Endothelial cell of umbilical vein (primary cell): ENCODE measurements at regions not wholly inside any gene's neighbourhood (a gene's known extent, or its start where the extent isn't known, plus 50 kb on each side); places are given as distances from the start of the nearest gene placed in this dataset.

ENCODE experiments used
- BruUV-seq: library from RNA; stranded (reverse); fragments of 400-500 nt; replicated peaks from 2 replicates; lab custom pipeline; 2021; lab: Mats Ljungman, UMichigan
- CTCF ChIA-PET: fragments of 300-600, 350-600 bp; sonication (Branson Sonifier 250); formaldehyde crosslinking; loops from one replicate; lab custom pipeline; 2021; ENCODE audit warnings: antibody characterized with exemption, inconsistent platforms; lab: Charles Lee
- POLR2A ChIA-PET: fragments of 300-600, 350-600 bp; sonication (Branson Sonifier 250); formaldehyde crosslinking; loops from one replicate; lab custom pipeline; 2021; ENCODE audit warnings: antibody characterized with exemption, inconsistent platforms; lab: Charles Lee
- DNase-seq: peaks from one replicate; pipeline ENCODE4 v3.0.0-alpha.2; 2011; ENCODE audit warnings: low read depth, low spot score
- FAIRE-seq: peaks from 2 replicates; lab custom pipeline; 2011; peaks lifted over from hg19 to GRCh38; lab: Jason Lieb, UNC
- H2AFZ ChIP-seq: 2 replicates; pipeline ENCODE4 v1.6.0; 2012; ENCODE audit warnings: low read depth, low read length, control low read depth, inconsistent platforms
- H3K27ac ChIP-seq: 2 replicates; pipeline ENCODE4 v1.5.1; 2011; ENCODE audit warnings: low read depth, mild to moderate bottlenecking, control low read depth, low read length, moderate library complexity; ENCODE audit not compliant: insufficient read depth
- H3K27me3 ChIP-seq, 2 experiments: 2 replicates each; pipeline versions ENCODE4 v1.6.0 to v1.6.1; 2011; ENCODE audit warnings: low read length in 2 of 2, mixed read lengths in 1 of 2; ENCODE audit not compliant: control insufficient read depth in 2 of 2, insufficient read depth in 2 of 2
- H3K36me3 ChIP-seq, 2 experiments: 2 replicates in 1 of 2; 3 replicates in 1 of 2; pipeline ENCODE4 v1.5.1; 2011; ENCODE audit warnings: low read length in 2 of 2, mild to moderate bottlenecking in 1 of 2, moderate library complexity in 1 of 2; ENCODE audit not compliant: control insufficient read depth in 2 of 2, insufficient read depth in 2 of 2; ENCODE audit errors: extremely low read depth in 1 of 2
- H3K4me1 ChIP-seq: 3 replicates; pipeline ENCODE4 v1.5.1; 2011; ENCODE audit warnings: mild to moderate bottlenecking, low read length; ENCODE audit not compliant: control insufficient read depth, insufficient read depth; ENCODE audit errors: extremely low read depth
- H3K4me2 ChIP-seq: 2 replicates; pipeline ENCODE4 v1.6.1; 2011; ENCODE audit warnings: low read length, control low read depth, mixed read lengths; ENCODE audit not compliant: insufficient read depth
- H3K4me3 ChIP-seq, 3 experiments: fragments of 200-600 bp in 1 of 3; sonication (generic), shearing (Covaris generic) in 1 of 3; replicated peaks in 1 of 3; 2 replicates each; pipeline ENCODE4 v1.5.1; 2011 to 2016; ENCODE audit warnings: control low read depth in 3 of 3, low read length in 3 of 3, mild to moderate bottlenecking in 2 of 3, inconsistent platforms in 1 of 3, low read depth in 1 of 3, moderate library complexity in 1 of 3; ENCODE audit not compliant: insufficient read depth in 1 of 3
- H3K79me2 ChIP-seq: 2 replicates; pipeline ENCODE4 v1.6.0; 2012; ENCODE audit warnings: low read length, inconsistent platforms; ENCODE audit not compliant: control insufficient read depth, insufficient read depth
- H3K9ac ChIP-seq: replicated peaks from 2 replicates; pipeline ENCODE3; 2011; ENCODE audit warnings: low read length, control low read depth; ENCODE audit not compliant: insufficient read depth; ENCODE audit errors: extremely low read depth
- H3K9me1 ChIP-seq: replicated peaks from 3 replicates; pipeline ENCODE4 v1.6.0; 2011; ENCODE audit warnings: mild to moderate bottlenecking, low read length; ENCODE audit not compliant: control insufficient read depth, insufficient read depth; ENCODE audit errors: extremely low read depth
- H3K9me3 ChIP-seq: replicated peaks from 2 replicates; pipeline ENCODE4 v1.5.1; 2012; ENCODE audit warnings: low read length, inconsistent platforms; ENCODE audit not compliant: control insufficient read depth, insufficient read depth
- H4K20me1 ChIP-seq: replicated peaks from 2 replicates; pipeline ENCODE3; 2011; ENCODE audit warnings: mild to moderate bottlenecking, low read length; ENCODE audit not compliant: control insufficient read depth, insufficient read depth; ENCODE audit errors: extremely low read depth
- CTCF ChIP-seq, 2 donors: IDR thresholded peaks; 1 replicate in 1 of 2; 2 replicates in 1 of 2; pipeline ENCODE4 v1.5.1; 2011; ENCODE audit warnings: low read length in 2 of 2, mild to moderate bottlenecking in 2 of 2, moderate library complexity in 2 of 2, control low read depth in 1 of 2, inconsistent platforms in 1 of 2, low read depth in 1 of 2; ENCODE audit not compliant: insufficient read depth in 1 of 2; ENCODE audit errors: extremely low read depth in 1 of 2
- EZH2 ChIP-seq: IDR thresholded peaks from 2 replicates; pipeline ENCODE4 v1.6.1; 2012; ENCODE audit warnings: borderline replicate concordance, low read depth, mild to moderate bottlenecking, moderate library complexity, low read length, inconsistent platforms; ENCODE audit not compliant: severe bottlenecking
- FOS ChIP-seq: IDR thresholded peaks from 2 replicates; pipeline ENCODE4 v1.6.1; 2011; ENCODE audit warnings: mild to moderate bottlenecking, low read length, moderate library complexity, borderline replicate concordance; ENCODE audit not compliant: insufficient read depth
- GATA2 ChIP-seq: IDR thresholded peaks from 2 replicates; pipeline ENCODE4 v1.7.0; 2011; ENCODE audit warnings: low read depth, mild to moderate bottlenecking, moderate library complexity, mixed read lengths, low read length; ENCODE audit not compliant: insufficient read length, insufficient read depth
- JUN ChIP-seq: IDR thresholded peaks from 2 replicates; pipeline ENCODE4 v1.6.1; 2011; ENCODE audit warnings: borderline replicate concordance, low read depth; ENCODE audit not compliant: insufficient read length, insufficient read depth
- MAX ChIP-seq: IDR thresholded peaks from 2 replicates; pipeline ENCODE4 v1.6.1; 2011; ENCODE audit not compliant: insufficient read depth, insufficient read length
- MYC ChIP-seq: IDR thresholded peaks from one replicate; pipeline ENCODE4 v1.6.1; 2011; ENCODE audit warnings: mild to moderate bottlenecking, low read depth, low read length
- POLR2A ChIP-seq: IDR thresholded peaks from 2 replicates; pipeline ENCODE4 v1.6.1; 2012; ENCODE audit warnings: low read depth, mild to moderate bottlenecking, control low read depth, low read length
- POLR2AphosphoS5 ChIP-seq: IDR thresholded peaks from 2 replicates; pipeline ENCODE4 v1.6.1; 2012; ENCODE audit warnings: low read depth, mild to moderate bottlenecking, control low read depth, low read length, moderate library complexity; ENCODE audit not compliant: insufficient read depth
- dilution Hi-C: fragments of 300-500 bp; cut with MboI; formaldehyde crosslinking; loops from one replicate; pipeline ENCODE4 v1.15.0; 2019; ENCODE audit warnings: low sequenced_read_pairs; ENCODE audit not compliant: extremely low pct_ligation_motif_present
- intact Hi-C: fragments of 100-400 bp; cut with micrococcal nuclease; formaldehyde crosslinking; loops from one replicate; pipeline ENCODE4 v1.10.0; 2022

- intact Hi-C loops (no loop called here), dilution Hi-C loops (no loop called here)
- ChIA-PET CTCF (no interaction called here), POLR2A (no interaction called here)
- H4K20me1 ChIP-seq = no peaks in the 10 kb centered on the region
- no peak for FAIRE-seq
- no peak for DNase-seq
- no peak overlapping the region for H3K27ac ChIP-seq
- no peaks in the 10 kb centered on the region for H3K9me3 ChIP-seq
- no peak overlapping the region for H3K4me3 ChIP-seq
- no peaks in the 10 kb centered on the region for H3K9me1 ChIP-seq
- H3K4me1 ChIP-seq = no peaks in the 10 kb centered on the region
- no peaks in the 10 kb centered on the region for H3K79me2 ChIP-seq
- H3K27me3 ChIP-seq = peaks cover 0 to 5% of the 10 kb centered on the region in 2 experiments
- no TSS peak for BruUV-seq
- H3K36me3 ChIP-seq = no peaks in the 10 kb centered on the region
- H3K4me2 ChIP-seq = no peak overlapping the region
- no peak overlapping the region for H2AFZ ChIP-seq
- no peak for TF ChIP-seq FOS
- no peak for TF ChIP-seq GATA2
- no peak for TF ChIP-seq EZH2
- TF ChIP-seq JUN = no peak
- no peak for TF ChIP-seq MYC
- no peak for TF ChIP-seq POLR2AphosphoS5
- no peak for TF ChIP-seq POLR2A
- TF ChIP-seq MAX = no peak
- no peak for TF ChIP-seq CTCF (IDR thresholded peaks at IDR 0.05; ENCODE audit: extremely low read depth in 1 of 2, insufficient read depth in 1 of 2, low read depth in 1 of 2, low read length in 2 of 2)
- H3K9ac ChIP-seq = no peak overlapping the region
Observed at GRCh38 chr5:112635276-112635675, 102.4 kb upstream of the APC start.
